Right atrium auricular region (tissue), 2 donors: ENCODE measurements at regions not wholly inside any gene's neighbourhood (a gene's known extent, or its start where the extent isn't known, plus 50 kb on each side); places are given as distances from the start of the nearest gene placed in this dataset.

ENCODE experiments used
- DNase-seq: peaks from one replicate; pipeline ENCODE4 v3.0.0-alpha.2; 2019; ENCODE audit warnings: low spot score
- H3K27ac ChIP-seq, 2 donors: fragments of 200-600 bp; sonication (generic); 1 replicate in 1 of 2; 2 replicates in 1 of 2; pipeline ENCODE4 v1.5.1; 2016 to 2019
- H3K27me3 ChIP-seq, 2 donors: fragments of 200-600 bp; sonication (generic); one replicate each; pipeline versions ENCODE4 v1.5.1 to v1.6.0; 2017 to 2019
- H3K36me3 ChIP-seq: fragments of 200-600 bp; sonication (generic); one replicate; pipeline ENCODE4 v1.5.1; 2016
- H3K4me1 ChIP-seq, 2 donors: fragments of 200-600 bp; sonication (generic); one replicate each; pipeline versions ENCODE4 v1.5.1 to v1.6.0; 2017 to 2019
- H3K4me3 ChIP-seq, 2 donors: fragments of 200-600 bp; sonication (generic); 1 replicate in 1 of 2; 2 replicates in 1 of 2; pipeline ENCODE4 v1.5.1; 2017 to 2019; ENCODE audit warnings: mild to moderate bottlenecking in 1 of 2, moderate library complexity in 1 of 2
- H3K9me3 ChIP-seq, 2 donors: fragments of 200-600 bp; sonication (generic); one replicate each; pipeline ENCODE4 v1.5.1; 2019
- TF ChIP-seq, protein P1 (sequence below), 2 donors: fragments of 200-600 bp; sonication (generic); IDR thresholded peaks; one replicate each; pipeline ENCODE4 v1.5.1; 2019; ENCODE audit warnings: antibody characterized with exemption in 2 of 2

DNA sequence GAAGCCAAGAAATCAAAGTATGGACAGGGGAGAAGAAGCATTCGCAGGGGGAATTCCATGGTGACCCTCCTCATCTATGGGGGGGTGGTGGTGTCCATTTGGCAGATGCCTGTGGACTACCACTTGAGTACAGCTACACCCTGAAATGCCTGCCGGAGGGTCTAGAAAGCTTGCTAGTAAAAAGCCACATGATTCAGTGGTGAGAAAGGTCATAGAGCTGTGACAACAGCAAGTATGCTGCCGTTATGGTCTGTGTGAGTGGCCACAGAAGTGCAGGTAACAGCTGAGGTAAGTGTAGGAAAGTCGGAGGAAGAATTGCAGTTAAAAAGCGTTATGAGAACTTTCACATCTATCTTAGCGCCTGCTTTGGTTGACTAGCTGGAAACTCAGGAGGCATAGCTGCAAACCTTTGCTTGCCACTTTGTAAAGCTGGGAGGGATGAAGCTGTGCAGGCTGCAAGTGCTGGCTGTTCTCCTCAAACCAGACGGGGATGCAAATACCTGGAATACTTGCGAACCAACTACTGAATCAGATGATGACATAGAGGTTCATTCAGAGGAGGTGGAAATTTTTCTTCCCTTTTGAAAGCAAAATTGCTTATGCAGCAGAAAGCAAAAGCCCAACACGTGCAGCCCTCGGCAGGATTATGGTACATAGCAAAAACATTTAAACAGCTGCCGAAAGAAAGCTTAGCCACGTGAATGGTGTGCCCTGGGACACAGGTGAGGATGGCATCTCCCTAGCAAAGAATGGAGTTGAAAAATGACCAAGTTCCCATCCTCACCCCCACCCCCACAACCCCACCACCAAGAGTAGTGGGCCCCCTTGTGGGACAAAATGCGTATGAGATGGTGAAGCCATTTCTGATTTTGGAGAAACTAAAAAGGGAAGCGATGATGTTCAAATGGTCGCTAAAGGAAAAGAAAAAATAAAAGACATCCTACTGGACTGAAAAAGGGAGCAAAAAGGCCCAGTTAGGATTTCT is 287.0 kb downstream of the RERGL start:
- no peak overlapping the region for H3K27ac ChIP-seq
- H3K9me3 ChIP-seq = no peaks in the 10 kb centered on the region
- no peaks in the 10 kb centered on the region for H3K4me1 ChIP-seq
- DNase-seq = no peak
- H3K36me3 ChIP-seq = no peaks in the 10 kb centered on the region
- no peaks in the 10 kb centered on the region for H3K27me3 ChIP-seq
- TF ChIP-seq, protein P1, sequence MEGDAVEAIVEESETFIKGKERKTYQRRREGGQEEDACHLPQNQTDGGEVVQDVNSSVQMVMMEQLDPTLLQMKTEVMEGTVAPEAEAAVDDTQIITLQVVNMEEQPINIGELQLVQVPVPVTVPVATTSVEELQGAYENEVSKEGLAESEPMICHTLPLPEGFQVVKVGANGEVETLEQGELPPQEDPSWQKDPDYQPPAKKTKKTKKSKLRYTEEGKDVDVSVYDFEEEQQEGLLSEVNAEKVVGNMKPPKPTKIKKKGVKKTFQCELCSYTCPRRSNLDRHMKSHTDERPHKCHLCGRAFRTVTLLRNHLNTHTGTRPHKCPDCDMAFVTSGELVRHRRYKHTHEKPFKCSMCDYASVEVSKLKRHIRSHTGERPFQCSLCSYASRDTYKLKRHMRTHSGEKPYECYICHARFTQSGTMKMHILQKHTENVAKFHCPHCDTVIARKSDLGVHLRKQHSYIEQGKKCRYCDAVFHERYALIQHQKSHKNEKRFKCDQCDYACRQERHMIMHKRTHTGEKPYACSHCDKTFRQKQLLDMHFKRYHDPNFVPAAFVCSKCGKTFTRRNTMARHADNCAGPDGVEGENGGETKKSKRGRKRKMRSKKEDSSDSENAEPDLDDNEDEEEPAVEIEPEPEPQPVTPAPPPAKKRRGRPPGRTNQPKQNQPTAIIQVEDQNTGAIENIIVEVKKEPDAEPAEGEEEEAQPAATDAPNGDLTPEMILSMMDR (IDR thresholded peaks at IDR 0.05) = no peak
- H3K4me3 ChIP-seq = no peak overlapping the region

- TF ChIP-seq, protein P1 (IDR thresholded peaks at IDR 0.05) = no peak
- no peaks in the 10 kb centered on the region for H3K4me1 ChIP-seq
- no peak overlapping the region for H3K4me3 ChIP-seq
- H3K36me3 ChIP-seq = no peaks in the 10 kb centered on the region
- H3K27ac ChIP-seq = no peak overlapping the region
- no peaks in the 10 kb centered on the region for H3K9me3 ChIP-seq
- no peaks in the 10 kb centered on the region for H3K27me3 ChIP-seq
- DNase-seq = no peak
Observed at GRCh38 chr12:17793854-17794253, 296.1 kb downstream of the RERGL start.

DNA sequence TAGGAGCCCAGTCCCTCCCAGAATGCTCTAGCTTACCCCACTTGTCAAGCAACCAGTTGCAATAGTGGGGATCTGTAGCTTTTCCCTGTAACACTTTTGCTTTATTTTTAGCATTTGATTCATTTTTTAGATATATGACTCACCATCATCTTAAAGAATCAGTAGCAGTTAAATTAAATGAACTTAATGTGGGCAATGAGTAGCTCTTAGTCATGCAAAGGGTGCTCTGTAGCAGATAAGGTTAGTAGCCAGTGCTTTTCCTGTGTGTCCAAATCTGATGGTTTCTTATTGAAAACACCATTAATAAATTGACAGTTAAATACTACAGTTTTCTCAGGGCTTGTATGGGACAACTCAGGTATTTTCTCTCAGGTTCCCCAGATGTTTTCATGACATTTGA is 311.8 kb downstream of the RERGL start:
- H3K9me3 ChIP-seq = no peaks in the 10 kb centered on the region
- no peaks in the 10 kb centered on the region for H3K36me3 ChIP-seq
- no peaks in the 10 kb centered on the region for H3K27me3 ChIP-seq
- TF ChIP-seq, protein P1 (IDR thresholded peaks at IDR 0.05) = no peak
- no peak for DNase-seq
- no peak overlapping the region for H3K4me3 ChIP-seq
- H3K4me1 ChIP-seq = no peaks in the 10 kb centered on the region
- no peak overlapping the region for H3K27ac ChIP-seq

DNA sequence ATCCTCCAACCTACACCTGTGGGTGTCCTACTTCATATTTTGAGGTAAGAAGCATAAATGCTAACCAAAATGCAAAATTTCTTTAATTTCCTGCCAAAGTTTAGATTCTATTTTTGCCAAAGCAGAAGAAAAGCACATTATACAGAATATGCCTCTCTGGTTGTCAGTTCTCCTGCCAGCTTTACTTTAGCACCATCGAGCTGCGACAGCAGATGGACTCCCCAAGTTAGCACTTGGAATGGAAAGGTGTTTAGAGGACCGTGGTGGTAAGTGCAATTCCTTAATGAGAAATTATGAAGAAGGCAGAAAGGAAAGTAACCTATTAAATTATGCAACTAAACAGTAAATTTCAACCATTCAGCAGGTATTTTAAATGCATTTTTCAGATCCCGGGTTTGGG is 326.6 kb downstream of the RERGL start:
- TF ChIP-seq, protein P1 (IDR thresholded peaks at IDR 0.05) = no peak
- Histone ChIP-seq H3K27me3 (no peaks in the 10 kb centered on the region), H3K4me3 (no peak overlapping the region), H3K27ac (no peak overlapping the region), H3K9me3 (no peaks in the 10 kb centered on the region), H3K4me1 (no peaks in the 10 kb centered on the region), H3K36me3 (no peaks in the 10 kb centered on the region)
- DNase-seq = no peak

DNA sequence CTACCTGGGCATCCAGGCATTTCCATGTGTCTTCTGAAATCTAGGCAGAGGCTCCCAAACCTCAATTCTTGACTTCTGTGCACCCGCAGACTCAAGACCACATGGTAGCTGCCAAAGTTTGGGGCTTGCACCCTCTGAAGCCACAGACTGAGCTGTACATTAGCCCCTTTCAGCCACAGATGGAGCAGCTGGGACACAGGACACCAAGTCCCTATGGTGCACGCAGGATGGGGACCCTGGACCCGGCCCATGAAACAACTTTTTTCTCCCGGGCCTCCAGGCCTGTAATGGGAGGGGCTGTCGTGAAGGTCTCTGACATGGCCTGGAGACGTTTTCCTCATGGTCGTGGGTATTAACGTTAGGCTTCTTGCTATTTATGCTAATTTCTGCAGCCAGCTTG is 330.0 kb downstream of the RERGL start:
- TF ChIP-seq, protein P1 (IDR thresholded peaks at IDR 0.05) = no peak
- H3K9me3 ChIP-seq = peaks cover 0 to 12% of the 10 kb centered on the region in 2 donors
- no peak overlapping the region for H3K27ac ChIP-seq
- no peaks in the 10 kb centered on the region for H3K4me1 ChIP-seq
- DNase-seq = no peak
- H3K36me3 ChIP-seq = no peaks in the 10 kb centered on the region
- no peaks in the 10 kb centered on the region for H3K27me3 ChIP-seq
- H3K4me3 ChIP-seq = no peak overlapping the region
